ENCODE measurements at regions not wholly inside any gene's neighbourhood (a gene's known extent, or its start where the extent isn't known, plus 50 kb on each side); places are given as distances from the start of the nearest gene placed in this dataset.

GRCh38 chr6:113168057-113168456 is 689.1 kb upstream of the MARCKS start:
- no peak for DNase-seq

- DNase-seq: no peak
Observed at GRCh38 chr6:113169484-113169883, 687.7 kb upstream of the MARCKS start.

DNA sequence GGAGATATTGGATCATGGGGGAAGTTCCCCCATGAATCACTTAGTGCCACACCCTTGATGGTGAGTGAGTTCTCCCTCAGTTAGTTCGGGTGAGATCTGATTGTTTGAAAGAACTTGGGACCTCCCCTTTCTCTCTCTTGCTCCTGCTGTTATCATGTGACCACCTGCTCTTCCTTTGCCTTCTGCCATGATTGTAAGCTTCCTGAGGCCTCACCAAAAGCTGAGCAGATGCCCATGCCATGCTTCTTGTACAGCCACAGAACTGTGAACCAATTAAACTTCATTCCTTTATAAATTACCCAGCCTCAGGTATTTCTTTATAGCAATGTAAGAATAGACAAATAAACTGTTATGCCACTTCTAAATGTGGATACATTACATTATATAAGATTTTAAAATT is 686.7 kb upstream of the MARCKS start:
- DNase-seq: no peak

DNA sequence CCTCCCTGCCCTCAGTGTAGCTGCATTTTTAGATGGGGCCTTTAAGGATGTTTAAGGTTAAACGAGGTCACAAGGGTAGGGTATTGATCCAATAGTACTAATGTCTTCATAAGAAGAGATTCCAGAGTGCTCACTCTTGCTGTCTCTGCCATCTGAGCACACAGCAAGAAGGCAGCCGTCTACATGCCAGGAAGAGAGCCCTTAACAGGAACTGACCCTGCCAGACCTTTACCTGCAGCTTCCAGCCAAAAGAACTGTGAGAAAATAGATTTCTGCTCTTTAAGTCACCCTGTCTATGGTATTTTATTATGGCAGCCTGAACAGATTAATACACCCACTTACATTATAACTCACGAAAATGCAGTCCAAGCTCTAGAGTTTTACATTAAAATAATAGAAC is 685.3 kb upstream of the MARCKS start:
- no peak for DNase-seq

DNA sequence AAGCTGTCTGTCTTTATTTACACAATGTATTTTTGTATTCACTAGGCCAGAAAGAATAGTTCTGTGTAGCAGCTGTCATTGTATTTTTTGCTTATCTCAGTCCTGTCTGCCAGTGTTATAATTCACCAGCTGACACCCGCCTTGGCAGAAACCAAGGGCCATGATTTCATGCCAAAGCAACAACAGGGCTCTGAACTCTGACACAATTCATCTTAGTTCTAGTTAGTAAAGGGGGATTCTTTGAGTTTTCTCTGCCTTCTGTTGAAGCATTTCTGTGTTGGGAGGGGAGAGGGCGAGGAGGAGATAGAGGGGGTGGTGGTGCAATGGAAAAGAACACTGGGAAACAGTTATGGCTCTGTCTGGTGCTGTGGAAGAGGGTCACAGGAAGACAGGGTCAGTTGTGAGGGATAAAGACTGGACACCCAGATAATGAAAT is 684.6 kb upstream of the MARCKS start:
- peak; percentile 20 for DNase-seq

- peak; percentile 34 for DNase-seq
Observed at GRCh38 chr6:113178349-113178748, 678.8 kb upstream of the MARCKS start.

DNA sequence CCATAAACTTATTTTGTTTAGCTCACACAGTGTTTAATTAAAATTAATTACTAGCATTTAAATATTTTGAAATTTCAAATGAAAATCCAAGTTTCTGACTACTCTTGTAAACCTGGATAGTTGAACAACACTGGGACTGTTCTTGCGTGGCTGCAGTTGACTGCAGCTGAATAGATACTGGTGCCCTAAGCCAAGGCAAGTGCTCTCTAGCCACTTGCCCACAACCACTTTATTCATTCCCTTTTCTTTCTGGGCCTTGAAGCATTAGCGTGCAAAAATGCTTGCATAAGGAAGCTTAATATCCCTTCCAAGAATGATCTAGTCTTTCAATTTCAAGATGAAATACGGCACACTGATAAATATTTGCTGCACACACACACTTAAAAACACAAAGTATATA is 676.0 kb upstream of the MARCKS start:
- no peak for DNase-seq

DNA sequence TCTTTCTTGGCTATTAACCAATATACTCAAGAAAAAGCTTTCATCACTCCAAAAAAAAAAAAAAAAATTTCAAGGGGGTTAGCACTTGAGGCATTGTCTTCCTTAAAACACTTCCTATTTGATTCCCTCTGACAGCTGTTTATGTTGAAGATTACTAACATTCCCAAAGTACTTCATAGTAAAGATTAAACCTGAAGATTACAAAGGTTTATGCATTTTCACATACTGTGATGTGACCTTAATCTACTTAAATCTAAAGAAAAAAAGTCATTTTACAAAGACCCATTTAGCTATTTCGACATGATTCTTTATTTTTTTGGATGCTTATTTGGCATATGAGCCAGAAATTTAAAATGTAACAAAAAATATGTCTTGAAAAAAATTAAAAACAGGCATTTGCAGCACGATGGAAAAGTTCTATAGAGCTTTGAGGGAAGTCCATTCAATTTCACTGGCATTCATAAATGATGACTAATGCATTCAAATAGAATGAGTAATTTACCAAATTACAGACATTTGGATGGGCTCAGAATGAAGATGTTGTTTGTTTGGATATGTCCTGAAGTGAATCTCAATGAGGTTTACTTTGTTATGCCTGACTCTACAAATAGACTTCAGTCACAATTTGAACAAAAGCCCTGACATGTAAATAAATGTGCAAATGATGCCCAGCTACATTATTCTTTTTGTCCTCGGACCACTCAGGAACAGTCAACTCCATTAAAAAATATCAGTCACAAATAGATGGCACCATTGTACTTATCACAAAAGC is 674.6 kb upstream of the MARCKS start:
- DNase-seq: peak; percentile 80

DNA sequence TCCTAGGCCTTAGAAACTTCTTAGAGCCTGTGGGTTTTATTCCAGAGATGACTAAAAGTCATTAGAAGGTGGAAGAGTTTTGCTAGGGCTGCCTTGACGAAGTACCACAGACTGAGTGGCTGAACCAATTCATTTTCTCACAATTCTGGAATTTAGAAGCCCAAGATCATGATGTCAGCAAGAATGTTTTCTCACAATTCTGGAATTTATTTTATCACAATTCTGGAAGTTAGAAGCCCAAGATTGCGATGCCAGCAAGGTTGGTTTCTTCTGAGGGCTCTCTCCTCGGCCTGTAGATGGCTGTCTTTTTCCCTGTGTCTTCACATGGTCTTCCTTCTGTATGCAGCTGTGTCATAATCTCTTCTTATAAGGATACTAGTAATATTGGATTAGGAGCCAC is 672.9 kb upstream of the MARCKS start:
- no peak for DNase-seq

DNA sequence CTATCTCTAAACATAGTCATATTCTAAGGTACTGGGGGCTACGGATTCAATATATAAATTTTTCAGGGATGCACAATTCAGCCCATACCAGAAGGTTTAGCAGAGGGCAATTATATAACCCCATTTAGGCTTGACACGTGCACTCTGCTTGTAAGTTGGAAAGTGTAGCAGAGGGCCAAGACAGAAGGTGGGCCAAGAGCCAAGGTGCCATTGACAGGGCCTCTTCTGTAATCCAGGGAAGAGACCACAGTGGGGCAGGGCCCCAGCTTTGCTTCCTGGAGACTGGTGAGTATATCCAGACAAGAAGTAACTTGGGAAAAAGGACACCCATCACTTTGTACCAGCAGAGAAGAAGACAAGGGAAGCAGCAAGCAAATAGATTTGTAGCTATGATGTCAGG is 672.4 kb upstream of the MARCKS start:
- no peak for DNase-seq

GRCh38 chr6:113185299-113185698 is 671.8 kb upstream of the MARCKS start:
- no peak for DNase-seq

- no peak for DNase-seq
Observed at GRCh38 chr6:113187661-113188060, 669.5 kb upstream of the MARCKS start.

DNA sequence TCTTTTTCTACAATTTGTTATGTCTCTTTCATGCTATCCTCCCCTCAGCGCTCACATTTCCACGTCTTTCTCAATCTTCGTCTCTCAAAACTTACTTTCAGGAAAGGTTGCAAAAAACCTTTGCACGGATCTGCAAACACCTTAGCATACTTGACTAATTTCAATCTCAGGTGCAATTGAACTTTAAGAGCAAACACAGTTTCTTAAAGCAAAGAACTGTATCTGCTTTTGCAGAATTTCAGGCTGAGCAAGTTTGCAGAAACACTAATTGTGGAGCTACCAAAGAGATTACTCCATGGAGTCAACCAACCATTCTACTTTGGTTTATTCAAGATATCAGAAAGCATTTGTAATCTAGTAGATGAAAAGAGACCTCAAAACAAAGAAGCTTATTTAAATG is 668.2 kb upstream of the MARCKS start:
- no peak for DNase-seq

GRCh38 chr6:113190170-113190569 is 667.0 kb upstream of the MARCKS start:
- DNase-seq: no peak

GRCh38 chr6:113194090-113194489 is 663.1 kb upstream of the MARCKS start:
- DNase-seq: no peak

GRCh38 chr6:113202852-113203714 is 654.1 kb upstream of the MARCKS start:
- DNase-seq: no peak

- no peak for DNase-seq
Observed at GRCh38 chr6:113203715-113204110, 653.4 kb upstream of the MARCKS start.

DNA sequence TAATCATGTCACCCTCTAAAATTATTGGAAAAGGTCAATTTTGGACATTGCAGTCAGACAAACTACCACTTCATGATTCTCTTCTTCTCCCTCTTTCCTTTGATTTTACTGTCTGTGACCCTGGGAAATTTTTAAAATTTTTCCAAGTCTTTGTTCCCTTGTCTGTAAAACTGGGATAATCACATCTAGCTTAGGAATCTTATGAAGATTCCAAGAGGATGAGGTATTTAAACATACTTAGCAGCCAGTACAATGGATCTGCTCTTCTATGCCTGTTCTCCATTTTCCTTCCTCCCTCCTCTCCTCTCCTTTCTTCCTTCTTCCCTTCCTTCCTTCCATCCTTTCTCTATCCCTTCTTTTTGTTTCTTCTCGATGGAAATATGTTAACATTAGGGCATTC is 651.6 kb upstream of the MARCKS start:
- no peak for DNase-seq

DNA sequence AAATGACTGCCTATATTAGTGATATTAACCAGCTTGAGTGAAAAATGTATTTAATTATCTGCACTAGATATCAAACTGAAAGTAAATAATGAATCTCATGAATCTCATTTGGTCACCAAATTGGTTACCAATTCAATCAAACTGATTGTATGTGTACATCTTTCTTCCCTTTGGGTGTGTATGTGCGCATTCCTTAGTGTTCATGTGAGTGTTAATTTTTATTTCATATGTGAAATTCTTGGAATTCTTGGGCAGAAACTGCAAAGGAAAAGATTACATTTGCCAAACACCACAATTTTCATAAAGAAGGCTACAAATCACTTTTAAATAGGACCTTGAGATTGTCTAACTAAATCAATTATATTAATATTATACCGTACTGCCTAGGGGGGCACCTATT is 648.4 kb upstream of the MARCKS start:
- DNase-seq: no peak

DNA sequence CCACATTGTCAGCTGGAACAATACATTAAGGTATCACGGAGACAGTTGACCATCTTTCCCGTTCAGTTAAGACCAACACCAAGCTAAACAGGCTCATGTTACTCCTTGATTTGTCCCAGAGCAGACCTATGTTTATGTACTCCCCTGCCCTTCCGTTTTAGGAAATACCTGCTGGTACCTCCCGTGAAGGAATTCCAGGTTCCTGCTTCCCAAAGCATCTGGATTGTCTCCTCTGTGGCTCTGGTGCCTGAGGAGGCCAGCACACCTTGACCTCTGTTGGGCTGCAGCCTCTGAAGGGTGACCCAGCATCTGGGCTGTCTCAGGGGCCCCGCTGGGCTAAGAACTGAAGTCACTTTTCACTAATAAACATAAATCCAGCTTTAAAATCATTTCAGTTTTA is 647.8 kb upstream of the MARCKS start:
- no peak for DNase-seq

- DNase-seq: no peak
Observed at GRCh38 chr6:113211170-113211569, 646.0 kb upstream of the MARCKS start.

DNA sequence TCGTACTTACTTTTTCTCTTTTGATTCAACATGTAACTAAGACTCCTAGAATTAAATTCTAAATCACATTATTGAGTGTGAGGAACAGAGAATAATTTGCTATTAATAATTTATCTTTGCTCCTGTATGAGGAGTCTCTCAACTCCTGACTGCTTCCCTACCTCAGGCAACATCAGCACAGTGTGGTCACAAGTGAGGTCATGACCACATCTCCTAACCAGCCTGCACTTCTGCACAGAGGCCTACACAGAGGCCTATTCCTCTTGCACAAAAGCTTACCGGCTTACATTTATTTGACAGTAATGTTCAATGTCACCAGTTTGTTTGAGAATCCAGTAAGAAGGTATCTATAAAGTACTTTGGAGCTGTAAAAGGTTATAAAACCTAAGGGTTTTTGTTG is 637.4 kb upstream of the MARCKS start:
- DNase-seq: no peak

DNA sequence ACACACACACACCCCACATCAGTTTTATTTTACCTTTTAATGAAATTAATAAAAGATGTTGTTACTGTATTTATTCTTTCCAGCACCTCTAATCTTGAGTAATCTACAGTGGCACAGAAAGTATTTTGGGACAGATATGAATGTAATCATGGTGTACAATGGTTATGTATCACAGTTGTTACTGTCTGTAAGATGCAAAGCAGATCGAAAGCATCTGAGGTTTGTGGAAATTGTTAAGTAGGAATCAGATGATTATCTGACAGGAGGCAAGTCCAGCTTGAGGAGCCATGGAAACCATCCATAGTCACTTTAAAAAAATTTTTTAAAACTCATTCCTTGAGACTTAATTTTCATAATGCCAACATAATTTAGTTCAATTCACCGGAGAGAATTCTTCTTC is 636.3 kb upstream of the MARCKS start:
- DNase-seq: no peak

GRCh38 chr6:113221850-113222249 is 635.3 kb upstream of the MARCKS start:
- no peak for DNase-seq

Measured in dermis blood vessel endothelial cell (primary cell).